Lower leg skin (tissue), 3 donors: ENCODE measurements at regions not wholly inside any gene's neighbourhood (a gene's known extent, or its start where the extent isn't known, plus 50 kb on each side); places are given as distances from the start of the nearest gene placed in this dataset.

Experiments used
- POLR2A ChIP-seq, 2 donors: fragments of 450-650 bp; IDR thresholded peaks; one replicate each; pipeline ENCODE4 v1.6.1; 2016 to 2017; ENCODE audit warnings: antibody characterized with exemption in 2 of 2, mild to moderate bottlenecking in 1 of 2, moderate library complexity in 1 of 2
- TF ChIP-seq, protein P1 (sequence below), 3 donors: fragments of 450-650 bp; IDR thresholded peaks; one replicate each; pipeline ENCODE4 v1.5.1; 2016; ENCODE audit warnings: antibody characterized with exemption in 3 of 3, mild to moderate bottlenecking in 3 of 3, moderate library complexity in 2 of 3

DNA sequence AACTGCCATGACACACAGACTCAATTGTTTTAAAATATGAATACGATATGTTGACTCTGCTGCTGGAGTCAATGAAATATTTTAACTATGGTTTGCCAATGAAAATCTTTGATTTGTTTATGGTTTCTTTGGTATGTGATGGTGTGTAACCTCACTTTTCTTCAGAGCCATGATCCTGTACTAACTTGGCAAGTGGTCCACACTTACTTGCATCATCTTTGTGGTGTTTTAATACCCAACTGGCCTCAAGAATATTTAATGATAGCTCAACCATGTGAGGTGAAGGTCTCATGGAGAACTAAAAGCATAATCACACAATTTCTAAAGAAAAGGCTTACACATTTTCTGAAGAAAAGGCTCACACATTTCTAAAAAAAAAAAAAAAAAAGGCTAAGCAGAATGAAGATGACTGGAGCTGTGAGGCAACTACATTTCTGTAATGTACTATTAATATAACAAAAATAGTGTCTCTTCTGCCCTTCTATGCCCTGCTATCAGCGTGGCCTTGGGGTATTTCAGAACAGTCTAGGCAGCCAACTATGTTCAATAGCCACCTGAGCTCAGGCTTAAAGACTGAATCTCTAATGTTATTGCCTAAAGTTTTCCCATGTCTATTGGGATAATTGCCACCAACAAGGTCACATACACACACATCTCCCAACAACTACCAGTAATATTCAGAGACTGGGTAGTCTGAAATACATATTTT, 395.0 kb downstream of the MLLT3 start:
- TF ChIP-seq, protein P1, sequence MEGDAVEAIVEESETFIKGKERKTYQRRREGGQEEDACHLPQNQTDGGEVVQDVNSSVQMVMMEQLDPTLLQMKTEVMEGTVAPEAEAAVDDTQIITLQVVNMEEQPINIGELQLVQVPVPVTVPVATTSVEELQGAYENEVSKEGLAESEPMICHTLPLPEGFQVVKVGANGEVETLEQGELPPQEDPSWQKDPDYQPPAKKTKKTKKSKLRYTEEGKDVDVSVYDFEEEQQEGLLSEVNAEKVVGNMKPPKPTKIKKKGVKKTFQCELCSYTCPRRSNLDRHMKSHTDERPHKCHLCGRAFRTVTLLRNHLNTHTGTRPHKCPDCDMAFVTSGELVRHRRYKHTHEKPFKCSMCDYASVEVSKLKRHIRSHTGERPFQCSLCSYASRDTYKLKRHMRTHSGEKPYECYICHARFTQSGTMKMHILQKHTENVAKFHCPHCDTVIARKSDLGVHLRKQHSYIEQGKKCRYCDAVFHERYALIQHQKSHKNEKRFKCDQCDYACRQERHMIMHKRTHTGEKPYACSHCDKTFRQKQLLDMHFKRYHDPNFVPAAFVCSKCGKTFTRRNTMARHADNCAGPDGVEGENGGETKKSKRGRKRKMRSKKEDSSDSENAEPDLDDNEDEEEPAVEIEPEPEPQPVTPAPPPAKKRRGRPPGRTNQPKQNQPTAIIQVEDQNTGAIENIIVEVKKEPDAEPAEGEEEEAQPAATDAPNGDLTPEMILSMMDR (IDR thresholded peaks at IDR 0.05) = no peak
- TF ChIP-seq POLR2A (IDR thresholded peaks at IDR 0.05) = no peak
